Mammary epithelial cell (primary cell): ENCODE measurements at regions not wholly inside any gene's neighbourhood (a gene's known extent, or its start where the extent isn't known, plus 50 kb on each side); places are given as distances from the start of the nearest gene placed in this dataset.
"Not testable (repeated sequence)": the region's sequence is repeated elsewhere in the genome, so short reads cannot be mapped to it uniquely, and the experiment has no call there.

Source experiments
- EZH2 ChIP-seq: IDR thresholded peaks from 2 replicates; pipeline ENCODE4 v1.6.1; 2012; ENCODE audit warnings: low read length, inconsistent platforms, borderline replicate concordance
- TF ChIP-seq, protein P1 (sequence below), 2 donors: IDR thresholded peaks in 1 of 2; conservative IDR thresholded peaks in 1 of 2; 2 replicates each; pipeline ENCODE4 v1.5.1; 2011 to 2012; ENCODE audit warnings: inconsistent platforms in 2 of 2, low read length in 2 of 2, mild to moderate bottlenecking in 2 of 2, control low read depth in 1 of 2, low read depth in 1 of 2; ENCODE audit not compliant: insufficient read depth in 1 of 2; ENCODE audit errors: extremely low read depth in 1 of 2

DNA sequence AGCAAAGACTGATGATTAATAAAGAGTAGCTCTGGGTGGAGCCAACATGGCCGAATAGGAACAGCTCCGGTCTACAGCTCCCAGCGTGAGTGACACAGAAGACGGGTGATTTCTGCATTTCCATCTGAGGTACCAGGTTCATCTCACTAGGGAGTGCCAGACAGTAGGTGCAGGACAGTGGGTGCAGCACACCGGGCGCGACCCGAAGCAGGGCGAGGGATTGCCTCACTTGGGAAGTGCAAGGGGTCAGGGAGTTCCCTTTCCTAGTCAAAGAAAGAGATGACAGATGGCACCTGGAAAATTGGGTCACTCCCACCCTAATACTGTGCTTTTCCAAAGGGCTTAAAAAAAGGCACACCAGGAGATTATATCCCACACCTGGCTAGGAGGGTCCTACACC lies 533.4 kb upstream of the LRATD1 start:
- TF ChIP-seq, protein P1, sequence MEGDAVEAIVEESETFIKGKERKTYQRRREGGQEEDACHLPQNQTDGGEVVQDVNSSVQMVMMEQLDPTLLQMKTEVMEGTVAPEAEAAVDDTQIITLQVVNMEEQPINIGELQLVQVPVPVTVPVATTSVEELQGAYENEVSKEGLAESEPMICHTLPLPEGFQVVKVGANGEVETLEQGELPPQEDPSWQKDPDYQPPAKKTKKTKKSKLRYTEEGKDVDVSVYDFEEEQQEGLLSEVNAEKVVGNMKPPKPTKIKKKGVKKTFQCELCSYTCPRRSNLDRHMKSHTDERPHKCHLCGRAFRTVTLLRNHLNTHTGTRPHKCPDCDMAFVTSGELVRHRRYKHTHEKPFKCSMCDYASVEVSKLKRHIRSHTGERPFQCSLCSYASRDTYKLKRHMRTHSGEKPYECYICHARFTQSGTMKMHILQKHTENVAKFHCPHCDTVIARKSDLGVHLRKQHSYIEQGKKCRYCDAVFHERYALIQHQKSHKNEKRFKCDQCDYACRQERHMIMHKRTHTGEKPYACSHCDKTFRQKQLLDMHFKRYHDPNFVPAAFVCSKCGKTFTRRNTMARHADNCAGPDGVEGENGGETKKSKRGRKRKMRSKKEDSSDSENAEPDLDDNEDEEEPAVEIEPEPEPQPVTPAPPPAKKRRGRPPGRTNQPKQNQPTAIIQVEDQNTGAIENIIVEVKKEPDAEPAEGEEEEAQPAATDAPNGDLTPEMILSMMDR (conservative IDR thresholded peaks at IDR 0.05 in 1 of 2, IDR thresholded peaks at IDR 0.05 in 1 of 2; ENCODE audit: extremely low read depth in 1 of 2, insufficient read depth in 1 of 2, low read depth in 1 of 2, low read length in 2 of 2), result not testable (repeated sequence)
- TF ChIP-seq EZH2, result not testable (repeated sequence)
